ENCODE measurements at regions not wholly inside any gene's neighbourhood (a gene's known extent, or its start where the extent isn't known, plus 50 kb on each side); places are given as distances from the start of the nearest gene placed in this dataset.

GRCh38 chr4:187286525-187286924, 562.9 kb upstream of the FAT1 start:
- TF ChIP-seq CTCF (IDR thresholded peaks at IDR 0.05), result no peak
- no peak for TF ChIP-seq POLR2A (IDR thresholded peaks at IDR 0.05)
